Superior temporal gyrus (tissue), 1 donor: ENCODE measurements at regions not wholly inside any gene's neighbourhood (a gene's known extent, or its start where the extent isn't known, plus 50 kb on each side); places are given as distances from the start of the nearest gene placed in this dataset.

ENCODE experiments used
- DNase-seq: peaks from one replicate; pipeline ENCODE4 v3.0.0-alpha.2; 2016; ENCODE audit errors: extremely low spot score

- DNase-seq = no peak
Measured at GRCh38 chr2:24439971-24440340, 51.1 kb upstream of the NCOA1 start.

GRCh38 chr2:24439280-24439970 is 51.6 kb upstream of the NCOA1 start:
- DNase-seq = no peak

GRCh38 chr2:24438106-24438505 is 52.9 kb upstream of the NCOA1 start:
- DNase-seq = no peak

GRCh38 chr2:24435391-24436316 is 55.4 kb upstream of the NCOA1 start:
- DNase-seq = peak; percentile 80

- no peak for DNase-seq
Measured at GRCh38 chr2:24434541-24434940, 56.5 kb upstream of the NCOA1 start.

- DNase-seq = no peak
Measured at GRCh38 chr2:24432735-24433134, 58.3 kb upstream of the NCOA1 start.

GRCh38 chr2:24432121-24432520 is 58.9 kb upstream of the NCOA1 start:
- no peak for DNase-seq

- no peak for DNase-seq
Measured at GRCh38 chr2:24429197-24430074, 61.6 kb upstream of the NCOA1 start.

GRCh38 chr2:24424387-24424786 is 64.1 kb upstream of the ITSN2 start:
- DNase-seq = no peak

GRCh38 chr2:24423095-24423494 is 62.8 kb upstream of the ITSN2 start:
- DNase-seq = no peak

GRCh38 chr2:24421668-24422067 is 61.3 kb upstream of the ITSN2 start:
- peak; percentile 76 for DNase-seq

- DNase-seq = no peak
Measured at GRCh38 chr2:24420373-24420772, 60.0 kb upstream of the ITSN2 start.

- DNase-seq = no peak
Measured at GRCh38 chr2:24418166-24418841, 58.0 kb upstream of the ITSN2 start.

GRCh38 chr2:24412812-24413211 is 52.5 kb upstream of the ITSN2 start:
- DNase-seq = no peak

GRCh38 chr2:24411488-24412151 is 51.3 kb upstream of the ITSN2 start:
- no peak for DNase-seq

- DNase-seq = no peak
Measured at GRCh38 chr2:24410976-24411375, 50.6 kb upstream of the ITSN2 start.

GRCh38 chr2:24409700-24410556 is 49.6 kb upstream of the ITSN2 start:
- DNase-seq = peak; percentile 91
